Mammary epithelial cell (primary cell): ENCODE measurements at regions not wholly inside any gene's neighbourhood (a gene's known extent, or its start where the extent isn't known, plus 50 kb on each side); places are given as distances from the start of the nearest gene placed in this dataset.

Experiments used
- EZH2 ChIP-seq: IDR thresholded peaks from 2 replicates; pipeline ENCODE4 v1.6.1; 2012; ENCODE audit warnings: low read length, inconsistent platforms, borderline replicate concordance
- TF ChIP-seq, protein P1 (sequence below), 2 donors: IDR thresholded peaks in 1 of 2; conservative IDR thresholded peaks in 1 of 2; 2 replicates each; pipeline ENCODE4 v1.5.1; 2011 to 2012; ENCODE audit warnings: inconsistent platforms in 2 of 2, low read length in 2 of 2, mild to moderate bottlenecking in 2 of 2, control low read depth in 1 of 2, low read depth in 1 of 2; ENCODE audit not compliant: insufficient read depth in 1 of 2; ENCODE audit errors: extremely low read depth in 1 of 2

DNA sequence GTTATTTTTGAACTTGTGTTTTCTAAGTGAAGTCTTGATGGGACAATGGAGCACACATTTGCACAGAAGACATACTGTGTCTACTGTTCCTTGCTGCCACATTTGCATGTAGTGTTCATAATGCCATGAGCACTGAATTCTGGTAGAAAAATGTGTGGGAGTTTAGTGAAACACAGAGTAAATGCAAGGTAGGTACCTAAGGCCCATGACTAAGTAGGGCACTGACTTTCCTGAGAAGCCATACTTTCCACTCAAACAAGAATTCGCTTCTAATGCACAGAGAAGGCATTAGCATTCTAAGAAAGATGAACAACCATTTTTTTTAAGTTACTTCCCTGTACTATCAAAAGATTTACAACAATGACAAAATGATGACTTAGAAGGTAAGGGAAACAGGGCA is 282.2 kb downstream of the MAN2A1 start:
- TF ChIP-seq, protein P1, sequence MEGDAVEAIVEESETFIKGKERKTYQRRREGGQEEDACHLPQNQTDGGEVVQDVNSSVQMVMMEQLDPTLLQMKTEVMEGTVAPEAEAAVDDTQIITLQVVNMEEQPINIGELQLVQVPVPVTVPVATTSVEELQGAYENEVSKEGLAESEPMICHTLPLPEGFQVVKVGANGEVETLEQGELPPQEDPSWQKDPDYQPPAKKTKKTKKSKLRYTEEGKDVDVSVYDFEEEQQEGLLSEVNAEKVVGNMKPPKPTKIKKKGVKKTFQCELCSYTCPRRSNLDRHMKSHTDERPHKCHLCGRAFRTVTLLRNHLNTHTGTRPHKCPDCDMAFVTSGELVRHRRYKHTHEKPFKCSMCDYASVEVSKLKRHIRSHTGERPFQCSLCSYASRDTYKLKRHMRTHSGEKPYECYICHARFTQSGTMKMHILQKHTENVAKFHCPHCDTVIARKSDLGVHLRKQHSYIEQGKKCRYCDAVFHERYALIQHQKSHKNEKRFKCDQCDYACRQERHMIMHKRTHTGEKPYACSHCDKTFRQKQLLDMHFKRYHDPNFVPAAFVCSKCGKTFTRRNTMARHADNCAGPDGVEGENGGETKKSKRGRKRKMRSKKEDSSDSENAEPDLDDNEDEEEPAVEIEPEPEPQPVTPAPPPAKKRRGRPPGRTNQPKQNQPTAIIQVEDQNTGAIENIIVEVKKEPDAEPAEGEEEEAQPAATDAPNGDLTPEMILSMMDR (conservative IDR thresholded peaks at IDR 0.05 in 1 of 2, IDR thresholded peaks at IDR 0.05 in 1 of 2; ENCODE audit: extremely low read depth in 1 of 2, insufficient read depth in 1 of 2, low read depth in 1 of 2, low read length in 2 of 2) = no peak
- no peak for TF ChIP-seq EZH2
